ENCODE measurements at regions not wholly inside any gene's neighbourhood (a gene's known extent, or its start where the extent isn't known, plus 50 kb on each side); places are given as distances from the start of the nearest gene placed in this dataset.

DNA sequence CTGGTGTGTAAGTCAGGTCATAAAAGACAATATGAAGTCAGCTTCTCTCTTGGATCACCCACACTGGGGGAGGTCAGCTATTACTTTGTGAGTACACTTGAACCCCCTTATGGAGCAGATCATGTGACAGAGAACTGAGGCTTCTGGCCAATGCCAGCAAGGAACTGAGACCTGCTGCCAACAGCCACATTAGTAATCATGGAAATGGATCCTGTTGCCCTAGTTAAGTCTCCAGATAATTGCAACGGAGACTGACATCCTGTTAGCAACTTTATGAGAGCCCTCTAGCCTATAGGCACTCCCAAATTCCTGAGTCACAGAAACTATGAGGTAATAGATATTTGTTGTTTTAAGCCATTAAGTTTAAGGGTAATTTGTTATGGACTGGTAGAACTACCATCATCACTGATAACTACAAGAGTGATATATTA is 110.4 kb upstream of the GMNC start:
- dilution Hi-C loops (cut with MboI; ENCODE audit: extremely low pct_ligation_motif_present, low sequenced_read_pairs), result no loop called here
- TF ChIP-seq FOS (IDR thresholded peaks at IDR 0.05; ENCODE audit: borderline replicate concordance, insufficient read depth, low read length), result no peak
- TF ChIP-seq POLR2A (IDR thresholded peaks at IDR 0.05; ENCODE audit: low read depth, low read length), result no peak
- TF ChIP-seq MYC (IDR thresholded peaks at IDR 0.05; ENCODE audit: low read depth, low read length), result no peak
- TF ChIP-seq JUN (IDR thresholded peaks at IDR 0.05; ENCODE audit: borderline replicate concordance, insufficient read depth, insufficient read length, low read depth), result no peak

GRCh38 chr3:190972196-190972595 is 109.7 kb upstream of the GMNC start:
- ChIA-PET POLR2A (no interaction called here), CTCF (no interaction called here)
- Histone ChIP-seq H2AFZ (ENCODE audit: low read depth, low read length) (no peak overlapping the region), H3K9ac (replicated peaks; ENCODE audit: extremely low read depth, insufficient read depth, low read length) (no peak overlapping the region), H3K4me1 (ENCODE audit: control insufficient read depth, extremely low read depth, insufficient read depth, low read length) (no peaks in the 10 kb centered on the region), H3K4me3 (replicated peaks in 1 of 3; ENCODE audit: insufficient read depth in 1 of 3, low read depth in 1 of 3, low read length in 3 of 3) (no peak overlapping the region), H4K20me1 (replicated peaks; ENCODE audit: control insufficient read depth, extremely low read depth, insufficient read depth, low read length) (no peaks in the 10 kb centered on the region), H3K79me2 (ENCODE audit: control insufficient read depth, insufficient read depth, low read length) (no peaks in the 10 kb centered on the region), H3K9me3 (replicated peaks; ENCODE audit: control insufficient read depth, insufficient read depth, low read length) (no peaks in the 10 kb centered on the region), H3K36me3 (ENCODE audit: control insufficient read depth in 2 of 2, extremely low read depth in 1 of 2, insufficient read depth in 2 of 2, low read length in 2 of 2) (no peaks in the 10 kb centered on the region), H3K9me1 (replicated peaks; ENCODE audit: control insufficient read depth, extremely low read depth, insufficient read depth, low read length) (no peaks in the 10 kb centered on the region), H3K4me2 (ENCODE audit: insufficient read depth, low read length) (no peak overlapping the region), H3K27ac (ENCODE audit: insufficient read depth, low read depth, low read length) (no peak overlapping the region), H3K27me3 (ENCODE audit: control insufficient read depth in 2 of 2, insufficient read depth in 2 of 2, low read length in 2 of 2) (no peaks in the 10 kb centered on the region)
- DNase-seq (ENCODE audit: low read depth, low spot score), result no peak
- no peak for FAIRE-seq
- TF ChIP-seq, protein P1, sequence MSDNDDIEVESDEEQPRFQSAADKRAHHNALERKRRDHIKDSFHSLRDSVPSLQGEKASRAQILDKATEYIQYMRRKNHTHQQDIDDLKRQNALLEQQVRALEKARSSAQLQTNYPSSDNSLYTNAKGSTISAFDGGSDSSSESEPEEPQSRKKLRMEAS (IDR thresholded peaks at IDR 0.05; ENCODE audit: insufficient read depth, insufficient read length), result no peak
- no peak for TF ChIP-seq EZH2 (IDR thresholded peaks at IDR 0.05; ENCODE audit: borderline replicate concordance, low read depth, low read length, severe bottlenecking)
- no peak for TF ChIP-seq POLR2AphosphoS5 (IDR thresholded peaks at IDR 0.05; ENCODE audit: insufficient read depth, low read depth, low read length)
- no peak for TF ChIP-seq FOS (IDR thresholded peaks at IDR 0.05; ENCODE audit: borderline replicate concordance, insufficient read depth, low read length)
- TF ChIP-seq GATA2 (IDR thresholded peaks at IDR 0.05; ENCODE audit: insufficient read depth, insufficient read length, low read depth, low read length), result no peak
- no peak for TF ChIP-seq CTCF (IDR thresholded peaks at IDR 0.05; ENCODE audit: extremely low read depth in 1 of 2, insufficient read depth in 1 of 2, low read depth in 1 of 2, low read length in 2 of 2)
- TF ChIP-seq JUN (IDR thresholded peaks at IDR 0.05; ENCODE audit: borderline replicate concordance, insufficient read depth, insufficient read length, low read depth), result no peak
- dilution Hi-C loops (cut with MboI; ENCODE audit: extremely low pct_ligation_motif_present, low sequenced_read_pairs) (no loop called here), intact Hi-C loops (cut with micrococcal nuclease) (no loop called here)
- BruUV-seq (replicated peaks), result no TSS peak

More for the DNA sequence above, 110.4 kb upstream of the GMNC start:
- Histone ChIP-seq H3K9me1 (replicated peaks; ENCODE audit: control insufficient read depth, extremely low read depth, insufficient read depth, low read length) (no peaks in the 10 kb centered on the region), H3K4me1 (ENCODE audit: control insufficient read depth, extremely low read depth, insufficient read depth, low read length) (no peaks in the 10 kb centered on the region), H3K79me2 (ENCODE audit: control insufficient read depth, insufficient read depth, low read length) (no peaks in the 10 kb centered on the region), H3K4me3 (replicated peaks in 1 of 3; ENCODE audit: insufficient read depth in 1 of 3, low read depth in 1 of 3, low read length in 3 of 3) (no peak overlapping the region), H3K9me3 (replicated peaks; ENCODE audit: control insufficient read depth, insufficient read depth, low read length) (no peaks in the 10 kb centered on the region), H2AFZ (ENCODE audit: low read depth, low read length) (no peak overlapping the region), H3K36me3 (ENCODE audit: control insufficient read depth in 2 of 2, extremely low read depth in 1 of 2, insufficient read depth in 2 of 2, low read length in 2 of 2) (no peaks in the 10 kb centered on the region), H3K27me3 (ENCODE audit: control insufficient read depth in 2 of 2, insufficient read depth in 2 of 2, low read length in 2 of 2) (no peaks in the 10 kb centered on the region), H3K9ac (replicated peaks; ENCODE audit: extremely low read depth, insufficient read depth, low read length) (no peak overlapping the region), H4K20me1 (replicated peaks; ENCODE audit: control insufficient read depth, extremely low read depth, insufficient read depth, low read length) (no peaks in the 10 kb centered on the region), H3K4me2 (ENCODE audit: insufficient read depth, low read length) (no peak overlapping the region), H3K27ac (ENCODE audit: insufficient read depth, low read depth, low read length) (no peak overlapping the region)
- ChIA-PET POLR2A (no interaction called here), CTCF (no interaction called here)
- intact Hi-C loops (cut with micrococcal nuclease), result no loop called here
- FAIRE-seq, result no peak
- no TSS peak for BruUV-seq (replicated peaks)
- DNase-seq (ENCODE audit: low read depth, low spot score), result no peak

Measured in endothelial cell of umbilical vein (primary cell).